ENCODE measurements at regions not wholly inside any gene's neighbourhood (a gene's known extent, or its start where the extent isn't known, plus 50 kb on each side); places are given as distances from the start of the nearest gene placed in this dataset.

- TF ChIP-seq, protein P1, sequence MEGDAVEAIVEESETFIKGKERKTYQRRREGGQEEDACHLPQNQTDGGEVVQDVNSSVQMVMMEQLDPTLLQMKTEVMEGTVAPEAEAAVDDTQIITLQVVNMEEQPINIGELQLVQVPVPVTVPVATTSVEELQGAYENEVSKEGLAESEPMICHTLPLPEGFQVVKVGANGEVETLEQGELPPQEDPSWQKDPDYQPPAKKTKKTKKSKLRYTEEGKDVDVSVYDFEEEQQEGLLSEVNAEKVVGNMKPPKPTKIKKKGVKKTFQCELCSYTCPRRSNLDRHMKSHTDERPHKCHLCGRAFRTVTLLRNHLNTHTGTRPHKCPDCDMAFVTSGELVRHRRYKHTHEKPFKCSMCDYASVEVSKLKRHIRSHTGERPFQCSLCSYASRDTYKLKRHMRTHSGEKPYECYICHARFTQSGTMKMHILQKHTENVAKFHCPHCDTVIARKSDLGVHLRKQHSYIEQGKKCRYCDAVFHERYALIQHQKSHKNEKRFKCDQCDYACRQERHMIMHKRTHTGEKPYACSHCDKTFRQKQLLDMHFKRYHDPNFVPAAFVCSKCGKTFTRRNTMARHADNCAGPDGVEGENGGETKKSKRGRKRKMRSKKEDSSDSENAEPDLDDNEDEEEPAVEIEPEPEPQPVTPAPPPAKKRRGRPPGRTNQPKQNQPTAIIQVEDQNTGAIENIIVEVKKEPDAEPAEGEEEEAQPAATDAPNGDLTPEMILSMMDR (IDR thresholded peaks at IDR 0.05; ENCODE audit: low read depth, low read length, missing control alignments): no peak
- in situ Hi-C loops (cut with HindIII; ENCODE audit: low pct_ligation_motif_present, low sequenced_read_pairs): no loop called here
- Histone ChIP-seq H3K27me3 (replicated peaks) (no peaks in the 10 kb centered on the region), H3K27ac (no peak overlapping the region), H3K36me3 (replicated peaks) (no peaks in the 10 kb centered on the region), H3K4me3 (ENCODE audit: low read depth, low read length) (no peak overlapping the region)
- no peak for DNase-seq
These were observed 111.7 kb downstream of the GADD45G start for GRCh38 chr9:89716559-89716958.

DNA sequence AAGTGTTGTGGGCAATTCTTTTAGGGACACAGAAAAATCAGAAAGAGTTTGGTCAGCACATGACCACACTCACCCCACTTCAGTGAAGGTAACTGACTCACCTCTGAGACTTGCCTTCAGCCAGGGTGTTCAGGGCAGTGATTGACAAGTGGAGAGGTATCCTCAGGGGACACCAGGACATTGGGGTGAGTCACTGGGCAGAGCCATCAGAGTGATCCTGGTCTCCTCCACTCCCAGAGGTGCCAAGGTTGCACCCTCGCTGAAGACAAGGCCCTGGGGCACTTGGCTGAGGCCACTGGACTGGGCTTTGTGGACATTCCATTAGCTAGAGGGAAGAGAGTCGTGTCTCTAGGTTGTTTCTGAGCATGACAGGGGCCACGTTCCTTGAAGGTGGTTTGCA is 113.4 kb downstream of the GADD45G start:
- Histone ChIP-seq H3K36me3 (replicated peaks) (no peaks in the 10 kb centered on the region), H3K4me3 (ENCODE audit: low read depth, low read length) (no peak overlapping the region), H3K27me3 (replicated peaks) (no peaks in the 10 kb centered on the region), H3K27ac (no peak overlapping the region)
- no peak for DNase-seq
- in situ Hi-C loops (cut with HindIII; ENCODE audit: low pct_ligation_motif_present, low sequenced_read_pairs): no loop called here
- TF ChIP-seq, protein P1 (IDR thresholded peaks at IDR 0.05; ENCODE audit: low read depth, low read length, missing control alignments): no peak

- DNase-seq: no peak
- H3K27me3 ChIP-seq (replicated peaks): no peaks in the 10 kb centered on the region
- no peak overlapping the region for H3K27ac ChIP-seq
- in situ Hi-C loops (cut with HindIII; ENCODE audit: low pct_ligation_motif_present, low sequenced_read_pairs): no loop called here
- TF ChIP-seq, protein P1 (IDR thresholded peaks at IDR 0.05; ENCODE audit: low read depth, low read length, missing control alignments): no peak
- H3K4me3 ChIP-seq (ENCODE audit: low read depth, low read length): no peak overlapping the region
- no peaks in the 10 kb centered on the region for H3K36me3 ChIP-seq (replicated peaks)
These were observed 113.8 kb downstream of the GADD45G start for GRCh38 chr9:89718651-89719050.

DNA sequence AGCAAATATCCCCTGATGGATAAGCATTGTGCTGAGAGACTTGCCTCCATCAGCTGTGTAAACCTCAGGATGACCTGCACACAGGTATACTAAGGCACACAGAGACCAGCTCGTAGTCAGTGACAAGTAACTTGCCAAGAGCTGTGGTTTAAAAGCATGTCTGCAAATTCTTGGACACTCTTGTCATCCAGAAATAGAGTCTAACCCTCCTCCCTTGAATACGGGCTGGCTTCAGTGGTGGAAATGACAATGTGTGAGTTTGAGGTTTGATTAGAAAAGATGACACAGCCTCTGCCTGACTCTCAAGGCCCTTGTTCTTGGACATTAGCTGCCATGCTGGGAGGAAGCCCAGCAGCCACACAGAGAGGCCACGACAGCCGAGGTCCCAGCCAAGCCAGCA is 114.4 kb downstream of the GADD45G start:
- no peaks in the 10 kb centered on the region for H3K36me3 ChIP-seq (replicated peaks)
- in situ Hi-C loops (cut with HindIII; ENCODE audit: low pct_ligation_motif_present, low sequenced_read_pairs): no loop called here
- no peaks in the 10 kb centered on the region for H3K27me3 ChIP-seq (replicated peaks)
- no peak overlapping the region for H3K27ac ChIP-seq
- no peak for DNase-seq
- H3K4me3 ChIP-seq (ENCODE audit: low read depth, low read length): no peak overlapping the region
- TF ChIP-seq, protein P1 (IDR thresholded peaks at IDR 0.05; ENCODE audit: low read depth, low read length, missing control alignments): no peak

GRCh38 chr9:89720696-89721175 is 115.9 kb downstream of the GADD45G start:
- in situ Hi-C loops (cut with HindIII; ENCODE audit: low pct_ligation_motif_present, low sequenced_read_pairs): no loop called here
- no peak for DNase-seq
- Histone ChIP-seq H3K27me3 (replicated peaks) (no peaks in the 10 kb centered on the region), H3K36me3 (replicated peaks) (no peaks in the 10 kb centered on the region), H3K27ac (no peak overlapping the region), H3K4me3 (ENCODE audit: low read depth, low read length) (no peak overlapping the region)
- TF ChIP-seq, protein P1 (IDR thresholded peaks at IDR 0.05; ENCODE audit: low read depth, low read length, missing control alignments): no peak

DNA sequence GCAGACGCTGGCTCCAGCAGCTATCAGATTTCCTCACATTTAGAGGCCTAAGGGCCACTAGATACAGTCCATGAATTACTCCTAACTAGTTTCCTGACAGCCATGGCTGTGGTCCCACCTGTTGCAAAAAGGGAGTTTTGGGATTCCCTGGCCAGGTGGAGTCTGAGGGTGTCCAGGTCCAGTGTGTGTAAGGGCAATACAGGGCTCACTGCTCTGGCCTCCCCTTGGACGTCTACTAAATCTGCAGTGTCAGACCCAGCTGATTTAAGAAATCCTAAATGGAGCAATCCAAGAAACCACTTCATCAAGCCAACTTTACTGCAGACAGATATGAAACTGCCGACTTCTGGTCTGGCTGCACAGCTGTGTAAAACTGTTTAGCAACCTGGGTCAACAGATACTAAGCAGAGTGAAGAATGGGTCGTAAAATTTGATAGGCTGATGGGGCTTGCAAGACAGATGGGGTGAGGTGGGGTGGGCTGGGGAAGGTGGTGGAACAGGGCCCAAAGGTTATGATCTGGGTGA is 116.4 kb downstream of the GADD45G start:
- TF ChIP-seq, protein P1 (IDR thresholded peaks at IDR 0.05; ENCODE audit: low read depth, low read length, missing control alignments): no peak
- no peak overlapping the region for H3K4me3 ChIP-seq (ENCODE audit: low read depth, low read length)

More for the DNA sequence above, 116.4 kb downstream of the GADD45G start:
- Histone ChIP-seq H3K27me3 (replicated peaks) (no peaks in the 10 kb centered on the region), H3K36me3 (replicated peaks) (no peaks in the 10 kb centered on the region), H3K27ac (no peak overlapping the region)
- in situ Hi-C loops (cut with HindIII; ENCODE audit: low pct_ligation_motif_present, low sequenced_read_pairs): no loop called here
- no peak for DNase-seq

Measured in brain microvascular endothelial cell (primary cell).